H1 (cell line): ENCODE measurements at regions not wholly inside any gene's neighbourhood (a gene's known extent, or its start where the extent isn't known, plus 50 kb on each side); places are given as distances from the start of the nearest gene placed in this dataset.

Experiments
- CTCF ChIA-PET: fragments of 300-600 bp; sonication (Branson Sonifier 250); formaldehyde crosslinking; loops from one replicate; lab custom pipeline; 2021; ENCODE audit not compliant: partially characterized antibody; lab: Charles Lee
- POLR2A ChIA-PET: fragments of 300-600 bp; sonication (Branson Sonifier 250); formaldehyde crosslinking; loops from one replicate; lab custom pipeline; 2021; ENCODE audit warnings: inconsistent platforms; ENCODE audit not compliant: partially characterized antibody; lab: Charles Lee
- DNase-seq, 2 experiments: peaks; one replicate each; pipeline versions ENCODE4 v3.0.0 to v3.0.0-alpha.2; 2010 to 2022; ENCODE audit warnings: low spot score in 2 of 2, low read depth in 1 of 2, mixed read lengths in 1 of 2
- FAIRE-seq: peaks from 2 replicates; lab custom pipeline; 2011; peaks lifted over from hg19 to GRCh38; lab: Jason Lieb, UNC
- H2AFZ ChIP-seq: 2 replicates; pipeline ENCODE4 v1.8.1; 2012; ENCODE audit warnings: low read length, inconsistent platforms
- H2AK5ac ChIP-seq: 2 replicates; pipeline ENCODE4 v1.6.1; 2013; ENCODE audit warnings: low read depth, low read length
- H2BK120ac ChIP-seq: replicated peaks from 2 replicates; pipeline ENCODE3; 2013; ENCODE audit warnings: low read depth, low read length, inconsistent platforms
- H2BK12ac ChIP-seq: 2 replicates; pipeline ENCODE4 v1.6.1; 2013; ENCODE audit warnings: low read depth, low read length
- H2BK15ac ChIP-seq: 2 replicates; pipeline ENCODE4 v1.6.1; 2013; ENCODE audit warnings: low read length
- H2BK20ac ChIP-seq: 2 replicates; pipeline ENCODE4 v1.6.1; 2013; ENCODE audit warnings: low read length
- H2BK5ac ChIP-seq: 2 replicates; pipeline ENCODE4 v1.6.1; 2013; ENCODE audit warnings: low read depth, low read length
- H3K14ac ChIP-seq: 2 replicates; pipeline ENCODE4 v1.6.1; 2013; ENCODE audit warnings: inconsistent platforms; ENCODE audit not compliant: insufficient read length
- H3K18ac ChIP-seq: 2 replicates; pipeline ENCODE4 v1.6.1; 2013; ENCODE audit warnings: low read length; ENCODE audit errors: extremely low read depth
- H3K23ac ChIP-seq: 2 replicates; pipeline ENCODE4 v1.6.1; 2013; ENCODE audit warnings: inconsistent platforms; ENCODE audit not compliant: insufficient read length
- H3K23me2 ChIP-seq: 2 replicates; pipeline ENCODE4 v1.6.1; 2013; ENCODE audit warnings: low read depth, low read length
- H3K27ac ChIP-seq: 2 replicates; pipeline ENCODE4 v1.6.1; 2011; ENCODE audit warnings: low read depth, low read length, inconsistent platforms
- H3K27me3 ChIP-seq, 4 experiments: replicated peaks in 1 of 4; 1 replicate in 1 of 4; 2 replicates in 3 of 4; pipeline versions ENCODE4 v1.6.1 to v1.8.1; 2011 to 2013; ENCODE audit warnings: low read length in 3 of 4, mild to moderate bottlenecking in 3 of 4, inconsistent platforms in 2 of 4, mixed read lengths in 2 of 4, moderate library complexity in 1 of 4; ENCODE audit not compliant: control insufficient read depth in 3 of 4, insufficient read depth in 3 of 4; ENCODE audit errors: extremely low read depth in 1 of 4
- H3K36me3 ChIP-seq, 4 experiments: 2 replicates each; pipeline versions ENCODE4 v1.6.1 to v1.8.1; 2011 to 2013; ENCODE audit warnings: mild to moderate bottlenecking in 4 of 4, low read length in 3 of 4, moderate library complexity in 2 of 4, control low read depth in 1 of 4, inconsistent platforms in 1 of 4; ENCODE audit not compliant: insufficient read depth in 4 of 4, control insufficient read depth in 2 of 4
- H3K4ac ChIP-seq: replicated peaks from 2 replicates; pipeline ENCODE3; 2013; ENCODE audit warnings: low read length, low read depth, mixed read lengths, inconsistent platforms; ENCODE audit not compliant: insufficient read length
- H3K4me1 ChIP-seq, 4 experiments: replicated peaks in 1 of 4; 1 replicate in 1 of 4; 2 replicates in 3 of 4; pipeline versions ENCODE4 v1.6.1 to v1.8.1; 2011 to 2013; ENCODE audit warnings: low read length in 3 of 4, inconsistent platforms in 2 of 4, mixed read lengths in 1 of 4; ENCODE audit not compliant: insufficient read depth in 4 of 4, control insufficient read depth in 3 of 4
- H3K4me2 ChIP-seq, 2 experiments: 2 replicates each; pipeline versions ENCODE4 v1.6.1 to v1.8.1; 2011 to 2013; ENCODE audit warnings: low read depth in 2 of 2, low read length in 2 of 2, control low read depth in 1 of 2, inconsistent platforms in 1 of 2, mild to moderate bottlenecking in 1 of 2; ENCODE audit not compliant: insufficient read depth in 1 of 2
- H3K4me3 ChIP-seq, 4 experiments: fragments of 200-600, 300-600 bp in 1 of 4; sonication (generic), shearing (Covaris generic), sonication (Bioruptor Twin) in 1 of 4; 2 replicates each; pipeline versions ENCODE4 v1.5.1 to v1.8.1; 2011 to 2016; ENCODE audit warnings: low read length in 4 of 4, low read depth in 3 of 4, control low read depth in 2 of 4, inconsistent platforms in 2 of 4, mild to moderate bottlenecking in 2 of 4, mixed read lengths in 1 of 4, moderate library complexity in 1 of 4; ENCODE audit not compliant: insufficient read depth in 2 of 4; ENCODE audit errors: extremely low read depth in 1 of 4
- H3K56ac ChIP-seq: replicated peaks from 2 replicates; pipeline ENCODE3; 2013; ENCODE audit warnings: low read depth, mild to moderate bottlenecking, mixed read lengths, low read length, inconsistent platforms; ENCODE audit not compliant: insufficient read length
- H3K79me1 ChIP-seq: 2 replicates; pipeline ENCODE4 v1.6.1; 2013; ENCODE audit warnings: low read depth, low read length, control low read depth
- H3K79me2 ChIP-seq, 2 experiments: 2 replicates each; pipeline versions ENCODE4 v1.6.1 to v1.8.1; 2012 to 2013; ENCODE audit warnings: low read length in 2 of 2, mild to moderate bottlenecking in 2 of 2, inconsistent platforms in 1 of 2; ENCODE audit not compliant: insufficient read depth in 2 of 2, control insufficient read depth in 1 of 2
- H3K9ac ChIP-seq, 4 experiments: replicated peaks in 1 of 4; 1 replicate in 1 of 4; 2 replicates in 3 of 4; pipeline versions ENCODE4 v1.6.1 to v1.8.1; 2011 to 2013; ENCODE audit warnings: low read depth in 3 of 4, low read length in 3 of 4, control low read depth in 2 of 4, mild to moderate bottlenecking in 2 of 4, moderate library complexity in 2 of 4, inconsistent platforms in 1 of 4; ENCODE audit errors: extremely low read depth in 1 of 4
- H3K9me3 ChIP-seq, 2 experiments: 2 replicates each; pipeline versions ENCODE4 v1.6.1 to v1.8.1; 2012 to 2013; ENCODE audit warnings: mild to moderate bottlenecking in 2 of 2, moderate library complexity in 2 of 2, control low read depth in 1 of 2, inconsistent platforms in 1 of 2, low read depth in 1 of 2, low read length in 1 of 2, mixed read lengths in 1 of 2; ENCODE audit not compliant: insufficient read depth in 2 of 2
- H4K20me1 ChIP-seq, 2 experiments: replicated peaks in 1 of 2; 2 replicates each; pipeline versions ENCODE3 to v1.8.1; 2011 to 2013; ENCODE audit warnings: inconsistent platforms in 2 of 2, low read length in 2 of 2, mild to moderate bottlenecking in 1 of 2; ENCODE audit not compliant: insufficient read depth in 2 of 2, control insufficient read depth in 1 of 2
- H4K5ac ChIP-seq: 2 replicates; pipeline ENCODE4 v1.6.1; 2013; ENCODE audit warnings: low read length, low read depth, mixed read lengths, inconsistent platforms; ENCODE audit not compliant: insufficient read length
- H4K8ac ChIP-seq: 2 replicates; pipeline ENCODE4 v1.8.0; 2013; ENCODE audit warnings: mild to moderate bottlenecking, moderate library complexity, low read length, inconsistent platforms; ENCODE audit not compliant: insufficient read depth; ENCODE audit errors: extremely low read depth
- H4K91ac ChIP-seq: replicated peaks from 2 replicates; pipeline ENCODE3; 2013; ENCODE audit warnings: low read length, mixed read lengths, inconsistent platforms; ENCODE audit not compliant: insufficient read length
- BACH1 ChIP-seq: IDR thresholded peaks from 2 replicates; pipeline ENCODE4 v1.6.1; 2012; ENCODE audit warnings: low read length, improper control_type of control experiment
- EGR1 ChIP-seq: IDR thresholded peaks from 2 replicates; pipeline ENCODE4 v1.6.1; 2011; ENCODE audit warnings: low read depth, low read length, borderline replicate concordance
- EP300 ChIP-seq, 2 experiments: IDR thresholded peaks; 1 replicate in 1 of 2; 2 replicates in 1 of 2; pipeline ENCODE4 v1.6.1; 2011 to 2012; ENCODE audit warnings: low read depth in 2 of 2, low read length in 2 of 2, mild to moderate bottlenecking in 2 of 2, borderline replicate concordance in 1 of 2, inconsistent platforms in 1 of 2, moderate library complexity in 1 of 2
- EZH2 ChIP-seq: fragments of 200-600 bp; sonication (generic); IDR thresholded peaks from 2 replicates; pipeline ENCODE4 v1.7.1; 2012; ENCODE audit warnings: low read depth, mild to moderate bottlenecking, moderate library complexity, low read length, inconsistent platforms; ENCODE audit not compliant: severe bottlenecking
- FOSL1 ChIP-seq: IDR thresholded peaks from 2 replicates; pipeline ENCODE4 v1.6.1; 2011; ENCODE audit warnings: mild to moderate bottlenecking, low read depth, low read length, moderate library complexity; ENCODE audit not compliant: insufficient read depth
- GTF2F1 ChIP-seq: IDR thresholded peaks from 2 replicates; pipeline ENCODE4 v1.6.1; 2012; ENCODE audit warnings: low read depth, low read length, improper control_type of control experiment, borderline replicate concordance
- PHF8 ChIP-seq: fragments of 200-600 bp; sonication (generic); conservative IDR thresholded peaks from 2 replicates; pipeline ENCODE4 v1.7.1; 2012; ENCODE audit warnings: low read depth, mild to moderate bottlenecking, inconsistent platforms, low read length, moderate library complexity
- RFX5 ChIP-seq: IDR thresholded peaks from 2 replicates; pipeline ENCODE4 v1.6.1; 2011; ENCODE audit warnings: low read depth, low read length, improper control_type of control experiment, borderline replicate concordance
- RNF2 ChIP-seq: fragments of 200-900, 300-1000 bp; sonication (generic); IDR thresholded peaks from 2 replicates; pipeline ENCODE4 v1.7.1; 2016; ENCODE audit warnings: borderline replicate concordance, low read depth, mild to moderate bottlenecking, antibody characterized with exemption, low read length; ENCODE audit not compliant: poor library complexity, severe bottlenecking; ENCODE audit errors: missing control alignments
- SAP30 ChIP-seq: fragments of 300-600 bp; sonication (generic); IDR thresholded peaks from 2 replicates; pipeline ENCODE4 v1.7.1; 2012; ENCODE audit warnings: low read length, moderate library complexity, mild to moderate bottlenecking, inconsistent platforms; ENCODE audit not compliant: insufficient read depth, insufficient replicate concordance
- WGBS, 2 experiments: shearing (Covaris generic) in 1 of 2; methylation state at CpG; one replicate each; pipeline versions ENCODE4 v1.1.6 to v1.1.7; 2013 to 2015; ENCODE audit warnings: low lambda C conversion rate in 2 of 2, mixed read lengths in 2 of 2, inconsistent platforms in 1 of 2, low coverage in 1 of 2, missing lambda C conversion rate in 1 of 2; ENCODE audit not compliant: insufficient replicate concordance in 2 of 2, insufficient coverage in 1 of 2, insufficient read length in 1 of 2; ENCODE audit errors: extremely low coverage in 1 of 2, missing lambda C conversion rate in 1 of 2; 5-methylcytosine and 5-hydroxymethylcytosine counted together
- TF ChIP-seq, protein P1 (sequence below): IDR thresholded peaks from 2 replicates; pipeline ENCODE4 v1.6.1; 2012; ENCODE audit warnings: inconsistent platforms
- TF ChIP-seq, protein P2 (sequence below): IDR thresholded peaks from 2 replicates; pipeline ENCODE4 v1.6.1; 2012; ENCODE audit warnings: low read length, inconsistent platforms

DNA sequence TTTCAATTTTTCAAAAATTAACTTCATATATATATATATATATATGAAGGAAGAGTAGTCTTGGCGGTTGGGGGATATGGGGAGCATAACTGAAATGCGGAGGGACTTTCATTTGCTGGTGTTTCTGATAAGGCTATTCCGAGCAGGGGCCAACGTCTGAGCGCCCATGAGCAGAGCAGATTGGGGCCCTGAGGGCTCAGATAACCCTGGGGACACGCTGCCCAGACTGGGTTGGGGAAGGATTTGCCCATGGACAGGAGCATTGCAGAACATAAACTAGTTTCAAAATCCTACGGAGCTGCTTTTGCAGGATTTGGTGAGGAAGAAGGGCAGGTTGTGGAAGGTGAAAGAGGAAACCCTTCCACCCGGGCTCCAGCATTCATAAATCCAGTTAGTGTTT is 240.2 kb downstream of the IRX1 start:
- H3K23me2 ChIP-seq = no peaks in the 10 kb centered on the region
- no peaks in the 10 kb centered on the region for H3K27me3 ChIP-seq
- no peak for FAIRE-seq
- 85% methylated on average over 8 of the region's 8 CpGs; no CpG with 5 or more reads in 1 of the 2 experiments for WGBS, 2 experiments
- no peak overlapping the region for H4K5ac ChIP-seq
- no peak overlapping the region for H3K4ac ChIP-seq
- no peak overlapping the region for H3K56ac ChIP-seq
- H3K18ac ChIP-seq = no peak overlapping the region
- no peak overlapping the region for H3K4me2 ChIP-seq
- H4K20me1 ChIP-seq = no peaks in the 10 kb centered on the region
- ChIA-PET POLR2A (no interaction called here), CTCF (no interaction called here)
- H3K9me3 ChIP-seq = no peaks in the 10 kb centered on the region
- no peak overlapping the region for H3K27ac ChIP-seq
- no peak overlapping the region for H2BK15ac ChIP-seq
- H3K4me3 ChIP-seq = no peak overlapping the region
- no peaks in the 10 kb centered on the region for H3K79me1 ChIP-seq
- H4K8ac ChIP-seq = no peak overlapping the region
- DNase-seq = no peak
- no peak overlapping the region for H2AFZ ChIP-seq
- H3K79me2 ChIP-seq = no peaks in the 10 kb centered on the region
- H2BK5ac ChIP-seq = no peak overlapping the region
- H2BK20ac ChIP-seq = no peak overlapping the region
- no peak overlapping the region for H2AK5ac ChIP-seq
- H3K4me1 ChIP-seq = no peaks in the 10 kb centered on the region
- no peak overlapping the region for H4K91ac ChIP-seq
- H3K36me3 ChIP-seq = no peaks in the 10 kb centered on the region
- H2BK120ac ChIP-seq = no peak overlapping the region
- H3K14ac ChIP-seq = no peak overlapping the region
- no peak overlapping the region for H2BK12ac ChIP-seq
- H3K23ac ChIP-seq = no peak overlapping the region
- no peak overlapping the region for H3K9ac ChIP-seq
- TF ChIP-seq GTF2F1 (no peak), EP300 (IDR thresholded peaks at IDR 0.05; ENCODE audit: borderline replicate concordance in 1 of 2, low read depth in 2 of 2, low read length in 2 of 2) (no peak), RNF2 (no peak), BACH1 (no peak), RFX5 (no peak), PHF8 (no peak), EGR1 (no peak), EZH2 (no peak), FOSL1 (no peak), SAP30 (no peak)
- TF ChIP-seq, protein P1, sequence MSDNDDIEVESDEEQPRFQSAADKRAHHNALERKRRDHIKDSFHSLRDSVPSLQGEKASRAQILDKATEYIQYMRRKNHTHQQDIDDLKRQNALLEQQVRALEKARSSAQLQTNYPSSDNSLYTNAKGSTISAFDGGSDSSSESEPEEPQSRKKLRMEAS = no peak
- TF ChIP-seq, protein P2, sequence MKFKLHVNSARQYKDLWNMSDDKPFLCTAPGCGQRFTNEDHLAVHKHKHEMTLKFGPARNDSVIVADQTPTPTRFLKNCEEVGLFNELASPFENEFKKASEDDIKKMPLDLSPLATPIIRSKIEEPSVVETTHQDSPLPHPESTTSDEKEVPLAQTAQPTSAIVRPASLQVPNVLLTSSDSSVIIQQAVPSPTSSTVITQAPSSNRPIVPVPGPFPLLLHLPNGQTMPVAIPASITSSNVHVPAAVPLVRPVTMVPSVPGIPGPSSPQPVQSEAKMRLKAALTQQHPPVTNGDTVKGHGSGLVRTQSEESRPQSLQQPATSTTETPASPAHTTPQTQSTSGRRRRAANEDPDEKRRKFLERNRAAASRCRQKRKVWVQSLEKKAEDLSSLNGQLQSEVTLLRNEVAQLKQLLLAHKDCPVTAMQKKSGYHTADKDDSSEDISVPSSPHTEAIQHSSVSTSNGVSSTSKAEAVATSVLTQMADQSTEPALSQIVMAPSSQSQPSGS = no peak
